Gastrocnemius medialis (tissue), 4 donors: ENCODE measurements at regions not wholly inside any gene's neighbourhood (a gene's known extent, or its start where the extent isn't known, plus 50 kb on each side); places are given as distances from the start of the nearest gene placed in this dataset.

ENCODE experiments used
- ATAC-seq, 2 donors: fragments of 150-250 bp; one replicate each; pipeline ENCODE4 v1.9.1; 2016
- DNase-seq, 2 donors: peaks; one replicate each; pipeline ENCODE4 v3.0.0-alpha.2; 2019
- H3K27ac ChIP-seq, 4 donors: fragments of 200-600 bp; sonication (generic); 1 replicate in 1 of 4; 2 replicates in 3 of 4; pipeline ENCODE4 v1.5.1; 2016 to 2018; ENCODE audit warnings: mild to moderate bottlenecking in 2 of 4, moderate library complexity in 1 of 4
- H3K27me3 ChIP-seq, 3 donors: fragments of 200-600 bp; sonication (generic) in 2 of 3; 1 replicate in 1 of 3; 2 replicates in 2 of 3; pipeline versions ENCODE4 v1.5.1 to v1.6.0; 2016 to 2019; ENCODE audit warnings: mild to moderate bottlenecking in 1 of 3, moderate library complexity in 1 of 3
- H3K36me3 ChIP-seq, 2 donors: fragments of 200-600 bp; sonication (generic) in 1 of 2; one replicate each; pipeline ENCODE4 v1.5.1; 2017 to 2018
- H3K4me1 ChIP-seq, 2 donors: fragments of 200-600 bp; sonication (generic) in 1 of 2; one replicate each; pipeline ENCODE4 v1.5.1; 2016 to 2017; ENCODE audit warnings: mild to moderate bottlenecking in 2 of 2
- H3K4me3 ChIP-seq, 4 donors: fragments of 200-600 bp; sonication (generic) in 3 of 4; 1 replicate in 1 of 4; 2 replicates in 3 of 4; pipeline ENCODE4 v1.5.1; 2016 to 2019; ENCODE audit warnings: mild to moderate bottlenecking in 2 of 4
- H3K9me3 ChIP-seq, 3 donors: fragments of 200-600 bp; sonication (generic) in 2 of 3; 1 replicate in 1 of 3; 2 replicates in 2 of 3; pipeline ENCODE4 v1.5.1; 2016 to 2019
- POLR2A ChIP-seq, 2 donors: fragments of 450-650 bp; IDR thresholded peaks; one replicate each; pipeline ENCODE4 v1.6.1; 2017; ENCODE audit warnings: antibody characterized with exemption in 2 of 2, mild to moderate bottlenecking in 2 of 2, moderate library complexity in 2 of 2
- in situ Hi-C, 4 donors: fragments of 200-750 bp; cut with MboI; loops; one replicate each; pipeline versions ENCODE4 v1.15.0 to v1.8.0; 2017; ENCODE audit warnings: low sequenced_read_pairs in 4 of 4
- intact Hi-C: fragments of 100-400 bp; cut with DNase I; formaldehyde crosslinking; loops from one replicate; pipeline ENCODE4 v1.15.1; 2023; ENCODE audit warnings: low total_unique reads
- TF ChIP-seq, protein P1 (sequence below), 5 experiments: fragments of 450-650 bp in 3 of 5; fragments of 200-600 bp in 2 of 5; sonication (generic) in 2 of 5; IDR thresholded peaks in 4 of 5; conservative IDR thresholded peaks in 1 of 5; 1 replicate in 4 of 5; 2 replicates in 1 of 5; pipeline ENCODE4 v1.5.1; 2016 to 2019; ENCODE audit warnings: antibody characterized with exemption in 5 of 5, mild to moderate bottlenecking in 3 of 5, moderate library complexity in 3 of 5

DNA sequence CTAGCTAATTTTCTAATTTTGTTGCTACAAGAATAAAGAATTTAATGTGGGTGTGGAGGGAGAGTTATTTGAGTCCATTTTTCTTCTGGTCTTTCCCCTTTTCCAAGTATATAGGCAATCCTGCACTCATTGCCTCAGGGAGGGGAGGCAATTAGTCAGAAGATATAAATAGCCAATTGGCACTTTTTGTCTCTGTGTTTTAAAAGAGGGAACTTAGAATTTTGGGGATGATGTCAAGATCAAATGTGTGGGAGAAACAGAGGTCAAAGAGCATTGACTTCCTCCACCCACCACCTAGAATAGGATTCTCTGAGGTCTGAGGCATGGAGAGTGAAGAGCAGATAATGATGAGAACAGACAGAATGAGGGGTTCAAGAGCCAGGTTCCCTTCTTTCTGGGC lies 120.3 kb upstream of the ZC3H12C start:
- DNase-seq = no peak
- Histone ChIP-seq H3K4me3 (no peak overlapping the region), H3K36me3 (no peaks in the 10 kb centered on the region), H3K4me1 (peaks cover 14 to 22% of the 10 kb centered on the region in 2 donors), H3K9me3 (no peaks in the 10 kb centered on the region), H3K27ac (no peak overlapping the region), H3K27me3 (no peaks in the 10 kb centered on the region)
- no peak for TF ChIP-seq POLR2A (IDR thresholded peaks at IDR 0.05)
- TF ChIP-seq, protein P1, sequence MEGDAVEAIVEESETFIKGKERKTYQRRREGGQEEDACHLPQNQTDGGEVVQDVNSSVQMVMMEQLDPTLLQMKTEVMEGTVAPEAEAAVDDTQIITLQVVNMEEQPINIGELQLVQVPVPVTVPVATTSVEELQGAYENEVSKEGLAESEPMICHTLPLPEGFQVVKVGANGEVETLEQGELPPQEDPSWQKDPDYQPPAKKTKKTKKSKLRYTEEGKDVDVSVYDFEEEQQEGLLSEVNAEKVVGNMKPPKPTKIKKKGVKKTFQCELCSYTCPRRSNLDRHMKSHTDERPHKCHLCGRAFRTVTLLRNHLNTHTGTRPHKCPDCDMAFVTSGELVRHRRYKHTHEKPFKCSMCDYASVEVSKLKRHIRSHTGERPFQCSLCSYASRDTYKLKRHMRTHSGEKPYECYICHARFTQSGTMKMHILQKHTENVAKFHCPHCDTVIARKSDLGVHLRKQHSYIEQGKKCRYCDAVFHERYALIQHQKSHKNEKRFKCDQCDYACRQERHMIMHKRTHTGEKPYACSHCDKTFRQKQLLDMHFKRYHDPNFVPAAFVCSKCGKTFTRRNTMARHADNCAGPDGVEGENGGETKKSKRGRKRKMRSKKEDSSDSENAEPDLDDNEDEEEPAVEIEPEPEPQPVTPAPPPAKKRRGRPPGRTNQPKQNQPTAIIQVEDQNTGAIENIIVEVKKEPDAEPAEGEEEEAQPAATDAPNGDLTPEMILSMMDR (IDR thresholded peaks at IDR 0.05 in 4 of 5, conservative IDR thresholded peaks at IDR 0.05 in 1 of 5) = no peak
- no peak for ATAC-seq
- in situ Hi-C loops = no loop called here
- intact Hi-C loops = no loop called here

GRCh38 chr11:109973486-109973885 lies 119.7 kb upstream of the ZC3H12C start:
- intact Hi-C loops (no loop called here), in situ Hi-C loops (no loop called here)
- DNase-seq (no peak), ATAC-seq (no peak)
- Histone ChIP-seq H3K4me3 (no peak overlapping the region), H3K36me3 (no peaks in the 10 kb centered on the region), H3K4me1 (peaks cover 14 to 22% of the 10 kb centered on the region in 2 donors), H3K9me3 (no peaks in the 10 kb centered on the region), H3K27me3 (no peaks in the 10 kb centered on the region), H3K27ac (no peak overlapping the region)
- TF ChIP-seq, protein P1 (IDR thresholded peaks at IDR 0.05 in 4 of 5, conservative IDR thresholded peaks at IDR 0.05 in 1 of 5) = no peak
- TF ChIP-seq POLR2A (IDR thresholded peaks at IDR 0.05) = no peak

DNA sequence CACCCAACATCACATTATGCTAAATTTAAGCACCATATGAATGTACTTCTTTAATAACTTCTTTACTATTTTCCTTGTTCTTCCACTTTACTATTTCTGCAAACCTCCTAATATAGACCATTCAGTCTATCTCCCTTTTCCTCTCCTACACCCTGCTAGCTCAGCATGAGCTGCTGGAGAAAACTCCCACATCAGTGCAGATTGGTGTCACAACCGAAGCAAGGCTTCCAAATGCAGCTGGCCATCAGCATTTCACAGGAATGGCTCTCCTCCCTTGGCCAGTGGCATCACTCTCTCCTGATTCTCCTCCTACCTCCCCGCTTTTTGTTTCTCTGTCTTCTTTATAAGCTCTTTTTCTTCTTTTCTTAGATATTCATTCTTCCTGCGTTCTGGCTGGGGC lies 118.7 kb upstream of the ZC3H12C start:
- H3K36me3 ChIP-seq = no peaks in the 10 kb centered on the region
- H3K9me3 ChIP-seq = no peaks in the 10 kb centered on the region
- H3K27ac ChIP-seq = no peak overlapping the region
- in situ Hi-C loops = no loop called here
- peaks cover 14 to 22% of the 10 kb centered on the region in 2 donors for H3K4me1 ChIP-seq
- TF ChIP-seq, protein P1 (IDR thresholded peaks at IDR 0.05 in 4 of 5, conservative IDR thresholded peaks at IDR 0.05 in 1 of 5) = no peak
- TF ChIP-seq POLR2A (IDR thresholded peaks at IDR 0.05) = no peak
- DNase-seq = no peak
- no peak for ATAC-seq
- no peak overlapping the region for H3K4me3 ChIP-seq
- no peaks in the 10 kb centered on the region for H3K27me3 ChIP-seq
- intact Hi-C loops = no loop called here

DNA sequence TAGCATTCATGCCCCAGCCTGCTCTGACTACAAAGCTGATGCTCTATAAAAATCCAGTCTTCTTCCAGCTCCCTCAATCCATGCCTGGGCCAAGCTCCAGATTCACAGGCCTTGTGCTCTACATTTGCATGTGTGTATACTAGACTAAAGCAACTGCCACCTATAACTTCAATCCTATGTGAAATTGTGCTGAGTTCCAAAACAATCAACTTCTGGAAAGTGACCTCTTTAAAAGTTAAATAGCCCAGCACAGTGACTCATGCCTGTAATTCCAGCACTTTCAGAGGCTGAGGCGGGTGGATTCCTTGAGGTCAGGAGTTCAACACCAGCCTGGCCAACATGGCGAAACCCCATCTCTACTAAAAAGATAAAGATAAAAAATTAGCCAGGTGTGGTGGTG lies 114.3 kb upstream of the ZC3H12C start:
- H3K27me3 ChIP-seq = no peaks in the 10 kb centered on the region
- DNase-seq (no peak), ATAC-seq (no peak)
- H3K9me3 ChIP-seq = no peaks in the 10 kb centered on the region
- no peak overlapping the region for H3K27ac ChIP-seq
- intact Hi-C loops = no loop called here
- H3K4me3 ChIP-seq = no peak overlapping the region
- H3K36me3 ChIP-seq = no peaks in the 10 kb centered on the region
- H3K4me1 ChIP-seq = no peaks in the 10 kb centered on the region
- in situ Hi-C loops = no loop called here
- TF ChIP-seq POLR2A (IDR thresholded peaks at IDR 0.05) = no peak
- TF ChIP-seq, protein P1 (IDR thresholded peaks at IDR 0.05 in 4 of 5, conservative IDR thresholded peaks at IDR 0.05 in 1 of 5) = no peak

GRCh38 chr11:109981031-109981636 lies 112.1 kb upstream of the ZC3H12C start:
- no peak for ATAC-seq
- H3K36me3 ChIP-seq = no peaks in the 10 kb centered on the region
- intact Hi-C loops = no loop called here
- H3K27me3 ChIP-seq = no peaks in the 10 kb centered on the region
- no peaks in the 10 kb centered on the region for H3K4me1 ChIP-seq
- in situ Hi-C loops = no loop called here
- no peak overlapping the region for H3K4me3 ChIP-seq
- H3K27ac ChIP-seq = no peak overlapping the region
- TF ChIP-seq POLR2A (IDR thresholded peaks at IDR 0.05) = no peak
- TF ChIP-seq, protein P1 (IDR thresholded peaks at IDR 0.05 in 4 of 5, conservative IDR thresholded peaks at IDR 0.05 in 1 of 5) = no peak
- H3K9me3 ChIP-seq = no peaks in the 10 kb centered on the region
- no peak for DNase-seq
